ENCODE measurements at regions not wholly inside any gene's neighbourhood (a gene's known extent, or its start where the extent isn't known, plus 50 kb on each side); places are given as distances from the start of the nearest gene placed in this dataset.

DNA sequence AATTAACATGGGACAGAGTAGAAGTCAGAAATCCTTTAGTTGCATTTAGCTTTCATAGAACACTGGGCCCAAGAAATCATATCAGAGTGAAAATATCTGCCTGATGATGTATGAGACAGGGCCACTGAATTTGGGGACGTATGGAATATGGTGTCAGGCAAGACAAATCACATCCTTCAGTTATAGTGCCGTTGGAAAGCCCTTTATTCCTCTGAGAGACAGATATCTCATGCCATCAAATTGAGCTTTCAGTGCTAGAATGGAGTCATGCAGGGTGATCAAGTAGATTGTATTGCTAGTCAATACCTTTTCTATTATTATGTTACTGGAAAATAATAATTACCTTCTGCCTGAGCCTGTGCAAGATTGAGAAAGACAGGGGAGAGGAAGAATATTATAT lies 398.2 kb upstream of the RARB start:
- H3K27ac ChIP-seq (ENCODE audit: low read depth in 1 of 2, low read length in 2 of 2): no peak overlapping the region
- WGBS (ENCODE audit: insufficient coverage): no CpG with 5 or more reads among the region's 2 CpGs
- Mint-ChIP-seq H3K27me3 (ENCODE audit: low read depth in 3 of 3) (peaks cover 0 to 2% (median 0%) of the 10 kb centered on the region in 3 donors), H3K36me3 (no peaks in the 10 kb centered on the region), H3K4me1 (no peaks in the 10 kb centered on the region), H3K27ac (no peak overlapping the region), H3K9me3 (peaks cover 0 to 1% (median 0%) of the 10 kb centered on the region in 7 donors), H3K4me3 (no peak overlapping the region)
- H3K4me2 ChIP-seq (replicated peaks; ENCODE audit: extremely low read depth, low read length, poor library complexity, severe bottlenecking): no peak overlapping the region
- H3K4me3 ChIP-seq (replicated peaks in 1 of 3; ENCODE audit: low read depth in 2 of 3, low read length in 3 of 3): no peak overlapping the region
- no peaks in the 10 kb centered on the region for H4K20me1 ChIP-seq (ENCODE audit: insufficient read depth, low read length)
- intact Hi-C loops (cut with micrococcal nuclease): no loop called here
- no peaks in the 10 kb centered on the region for H3K36me3 ChIP-seq (replicated peaks in 1 of 2; ENCODE audit: control insufficient read depth in 1 of 2, insufficient read depth in 2 of 2, low read length in 2 of 2)
- H3K9ac ChIP-seq (ENCODE audit: insufficient read depth, low read length, poor library complexity, severe bottlenecking): no peak overlapping the region
- H3K27me3 ChIP-seq (ENCODE audit: control insufficient read depth in 2 of 2, insufficient read depth in 2 of 2, low read length in 2 of 2): no peaks in the 10 kb centered on the region
- no peaks in the 10 kb centered on the region for H3K9me3 ChIP-seq (replicated peaks in 1 of 2; ENCODE audit: control insufficient read depth in 1 of 2, insufficient read depth in 1 of 2, low read length in 2 of 2)
- H3K79me2 ChIP-seq (ENCODE audit: insufficient read depth, low read length): no peaks in the 10 kb centered on the region
- TF ChIP-seq, protein P1, sequence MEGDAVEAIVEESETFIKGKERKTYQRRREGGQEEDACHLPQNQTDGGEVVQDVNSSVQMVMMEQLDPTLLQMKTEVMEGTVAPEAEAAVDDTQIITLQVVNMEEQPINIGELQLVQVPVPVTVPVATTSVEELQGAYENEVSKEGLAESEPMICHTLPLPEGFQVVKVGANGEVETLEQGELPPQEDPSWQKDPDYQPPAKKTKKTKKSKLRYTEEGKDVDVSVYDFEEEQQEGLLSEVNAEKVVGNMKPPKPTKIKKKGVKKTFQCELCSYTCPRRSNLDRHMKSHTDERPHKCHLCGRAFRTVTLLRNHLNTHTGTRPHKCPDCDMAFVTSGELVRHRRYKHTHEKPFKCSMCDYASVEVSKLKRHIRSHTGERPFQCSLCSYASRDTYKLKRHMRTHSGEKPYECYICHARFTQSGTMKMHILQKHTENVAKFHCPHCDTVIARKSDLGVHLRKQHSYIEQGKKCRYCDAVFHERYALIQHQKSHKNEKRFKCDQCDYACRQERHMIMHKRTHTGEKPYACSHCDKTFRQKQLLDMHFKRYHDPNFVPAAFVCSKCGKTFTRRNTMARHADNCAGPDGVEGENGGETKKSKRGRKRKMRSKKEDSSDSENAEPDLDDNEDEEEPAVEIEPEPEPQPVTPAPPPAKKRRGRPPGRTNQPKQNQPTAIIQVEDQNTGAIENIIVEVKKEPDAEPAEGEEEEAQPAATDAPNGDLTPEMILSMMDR (IDR thresholded peaks at IDR 0.05): no peak
- no peaks in the 10 kb centered on the region for H3K4me1 ChIP-seq (ENCODE audit: control insufficient read depth in 1 of 2, insufficient read depth in 2 of 2, low read length in 2 of 2)
- no peak for DNase-seq
- no peak overlapping the region for H2AFZ ChIP-seq (ENCODE audit: insufficient read depth, low read depth, low read length, poor library complexity, severe bottlenecking)

DNA sequence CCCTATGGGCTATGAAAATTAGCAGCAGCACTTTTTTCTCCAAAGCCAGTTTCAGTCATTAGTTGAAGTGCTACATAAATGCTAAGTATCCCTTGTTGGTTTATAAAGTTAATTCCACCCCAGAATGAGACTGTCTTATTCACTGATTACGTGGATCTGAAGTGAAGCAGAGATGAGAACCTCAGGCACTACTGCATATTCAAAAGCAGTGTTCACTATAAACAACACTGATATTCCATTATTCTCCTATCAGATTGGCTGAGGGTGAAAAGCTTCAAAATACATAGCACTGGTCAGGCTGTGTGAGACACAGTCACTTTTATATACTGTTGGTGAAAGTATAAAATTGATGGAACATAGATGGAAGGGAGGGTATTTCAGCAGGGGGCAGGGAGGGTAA lies 395.7 kb upstream of the RARB start:
- Mint-ChIP-seq H3K9me3 (peaks cover 0 to 1% (median 0%) of the 10 kb centered on the region in 7 donors), H3K27ac (no peak overlapping the region), H3K4me3 (no peak overlapping the region), H3K36me3 (no peaks in the 10 kb centered on the region), H3K4me1 (no peaks in the 10 kb centered on the region), H3K27me3 (ENCODE audit: low read depth in 3 of 3) (peaks cover 0 to 2% (median 0%) of the 10 kb centered on the region in 3 donors)
- Histone ChIP-seq H3K4me2 (replicated peaks; ENCODE audit: extremely low read depth, low read length, poor library complexity, severe bottlenecking) (no peak overlapping the region), H3K36me3 (replicated peaks in 1 of 2; ENCODE audit: control insufficient read depth in 1 of 2, insufficient read depth in 2 of 2, low read length in 2 of 2) (no peaks in the 10 kb centered on the region), H3K9ac (ENCODE audit: insufficient read depth, low read length, poor library complexity, severe bottlenecking) (no peak overlapping the region), H3K79me2 (ENCODE audit: insufficient read depth, low read length) (no peaks in the 10 kb centered on the region), H4K20me1 (ENCODE audit: insufficient read depth, low read length) (no peaks in the 10 kb centered on the region), H3K4me1 (ENCODE audit: control insufficient read depth in 1 of 2, insufficient read depth in 2 of 2, low read length in 2 of 2) (no peaks in the 10 kb centered on the region), H3K27ac (ENCODE audit: low read depth in 1 of 2, low read length in 2 of 2) (no peak overlapping the region), H2AFZ (ENCODE audit: insufficient read depth, low read depth, low read length, poor library complexity, severe bottlenecking) (no peak overlapping the region), H3K4me3 (replicated peaks in 1 of 3; ENCODE audit: low read depth in 2 of 3, low read length in 3 of 3) (no peak overlapping the region), H3K9me3 (replicated peaks in 1 of 2; ENCODE audit: control insufficient read depth in 1 of 2, insufficient read depth in 1 of 2, low read length in 2 of 2) (no peaks in the 10 kb centered on the region), H3K27me3 (ENCODE audit: control insufficient read depth in 2 of 2, insufficient read depth in 2 of 2, low read length in 2 of 2) (no peaks in the 10 kb centered on the region)
- WGBS (ENCODE audit: insufficient coverage): 100% methylated on average over 1 of the region's 1 CpG
- TF ChIP-seq, protein P1 (IDR thresholded peaks at IDR 0.05): no peak
- DNase-seq: no peak
- intact Hi-C loops (cut with micrococcal nuclease): no loop called here

All from CD14-positive monocyte (primary cell).